NCI-H1436 (cell line): ENCODE measurements at regions not wholly inside any gene's neighbourhood (a gene's known extent, or its start where the extent isn't known, plus 50 kb on each side); places are given as distances from the start of the nearest gene placed in this dataset.
A peak's percentile ranks its signal among the peaks of the same experiment; 100 is the strongest.

ENCODE experiments used
- DNase-seq: peaks from one replicate; lab custom pipeline; 2025; lab: John Stamatoyannopoulos, UW

DNA sequence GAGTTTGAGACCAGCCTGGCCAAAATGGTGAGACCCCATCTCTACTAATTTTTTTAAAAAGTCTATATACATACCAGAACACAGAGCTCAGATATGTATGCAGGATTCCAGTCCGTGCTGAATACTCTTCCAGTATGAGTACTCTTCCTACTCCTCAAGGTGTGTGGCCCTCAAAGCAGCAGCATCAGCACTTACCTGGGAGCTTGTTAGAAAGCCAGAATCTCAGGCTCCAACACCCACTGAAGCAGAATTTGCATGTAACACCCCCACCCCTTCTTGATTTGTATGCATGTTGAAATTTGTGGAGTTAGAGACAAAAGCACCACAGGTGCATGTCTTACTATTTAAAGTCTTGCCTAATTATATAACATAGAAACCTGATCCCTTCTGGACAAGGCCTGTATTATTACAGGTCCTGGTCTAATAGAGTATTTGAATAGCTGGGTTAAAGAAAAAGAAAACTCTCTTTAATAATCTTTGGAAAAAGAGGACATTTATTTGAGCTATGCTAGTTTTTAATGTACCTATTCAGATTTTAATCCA lies 50.3 kb upstream of the NFE2L2 start:
- no peak for DNase-seq

DNA sequence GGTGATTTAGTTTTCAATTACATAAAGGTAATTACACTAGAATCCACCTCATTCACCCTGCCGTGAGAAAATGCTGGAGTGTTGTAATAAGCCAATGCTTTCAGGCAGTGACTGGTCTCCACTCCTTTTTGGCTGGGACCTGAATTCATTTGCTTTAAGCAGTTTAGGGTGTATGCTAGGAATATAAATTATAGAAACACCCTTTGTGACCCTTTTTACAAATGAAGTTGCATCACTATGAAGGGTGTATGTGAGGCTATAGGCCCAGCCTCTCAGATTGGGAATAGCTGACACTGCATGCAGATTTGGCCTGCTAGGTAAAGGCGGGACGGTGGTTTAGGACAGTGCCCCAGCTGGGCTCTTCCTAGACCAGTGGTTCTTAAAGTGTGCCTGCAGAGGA lies 50.8 kb upstream of the NFE2L2 start:
- DNase-seq = no peak

DNA sequence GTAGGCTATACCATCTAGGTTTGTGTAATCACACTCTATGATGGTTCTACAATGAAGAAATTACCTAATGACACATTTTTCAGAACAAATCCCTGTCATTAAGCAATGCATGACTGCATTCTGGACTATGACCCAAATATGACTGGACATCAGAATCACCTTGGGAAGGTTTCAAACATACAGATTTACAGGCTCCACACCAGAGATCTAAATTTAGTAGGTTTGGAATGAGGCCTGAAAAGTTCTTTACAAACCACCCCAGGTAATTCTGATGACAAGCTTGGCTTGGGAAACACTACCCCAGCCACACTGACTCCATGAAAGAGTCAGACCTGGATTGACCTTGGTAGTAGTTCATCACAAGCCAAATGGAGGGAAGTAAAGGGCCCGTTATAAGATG lies 52.2 kb upstream of the NFE2L2 start:
- DNase-seq = no peak

DNA sequence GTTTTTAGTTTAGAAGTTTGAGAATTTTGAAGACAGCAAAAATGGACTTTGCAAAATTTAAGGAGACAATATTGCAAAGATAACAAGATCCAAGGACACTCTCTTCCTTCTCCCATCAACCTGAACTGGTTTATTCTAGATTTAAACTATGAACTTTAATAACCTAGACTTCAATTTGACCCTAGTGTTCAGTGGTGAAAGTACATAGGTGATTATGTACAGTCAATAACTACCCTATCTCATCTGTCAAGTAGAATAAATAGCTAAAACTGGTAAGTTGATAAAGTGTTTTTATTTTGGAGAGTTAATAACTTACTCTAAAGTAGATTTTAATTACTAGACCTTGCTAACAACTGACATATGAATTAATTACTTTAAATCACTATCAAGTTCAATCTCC lies 52.9 kb upstream of the NFE2L2 start:
- DNase-seq = no peak

DNA sequence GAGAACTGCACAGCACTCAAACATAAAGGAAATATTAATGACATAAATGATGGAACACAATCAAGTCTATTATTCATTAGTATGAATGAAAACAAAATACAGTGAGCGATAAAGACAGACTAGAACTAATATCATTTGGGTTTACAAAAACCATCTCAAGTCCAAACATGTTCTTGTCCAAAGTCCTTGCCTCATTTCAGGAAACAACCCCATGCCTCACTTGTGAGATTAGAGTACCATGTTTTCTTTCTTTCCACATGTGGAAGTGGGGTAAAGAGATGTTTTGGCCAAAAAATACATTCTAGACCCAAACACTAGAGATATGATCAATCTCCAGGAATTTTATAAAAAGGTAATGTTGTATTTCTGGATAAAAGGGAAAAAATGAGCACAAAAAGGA lies 53.3 kb upstream of the NFE2L2 start:
- DNase-seq = no peak

DNA sequence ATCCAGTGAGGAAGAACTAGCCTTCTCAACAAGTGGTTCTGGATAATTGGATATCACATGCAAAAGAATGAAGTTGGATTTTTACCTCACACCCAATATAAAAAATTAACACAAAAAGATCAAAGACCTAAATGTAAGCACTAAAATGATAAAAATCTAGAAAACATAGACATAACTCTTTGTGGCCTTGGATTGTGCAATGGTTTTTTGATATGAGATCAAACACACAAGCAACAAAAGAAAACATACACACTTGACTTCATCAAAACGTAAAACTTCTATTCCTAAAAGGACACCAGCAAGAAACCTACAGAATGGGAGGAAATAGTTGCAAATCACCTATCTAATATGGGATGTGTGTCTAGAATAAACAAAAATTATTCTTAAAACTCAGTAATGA lies 54.1 kb upstream of the NFE2L2 start:
- DNase-seq = no peak

DNA sequence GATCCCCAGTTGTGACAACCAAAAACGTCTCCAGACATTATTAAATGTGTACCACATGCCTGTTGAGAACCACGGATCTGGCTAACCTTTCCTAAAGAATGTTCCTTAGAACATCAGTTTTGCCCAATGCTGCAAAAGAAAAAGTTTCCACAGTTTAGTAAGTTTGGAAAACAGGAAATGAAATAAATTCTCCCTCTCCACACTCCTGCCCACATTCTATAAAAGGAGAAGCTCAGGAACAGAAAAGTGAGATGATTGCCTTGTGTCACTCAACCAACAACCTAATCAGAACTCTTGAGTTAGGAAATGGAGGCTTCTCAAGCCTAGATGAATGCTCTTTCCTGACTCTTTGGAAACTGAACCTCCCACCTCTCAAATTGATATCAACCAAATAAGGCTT lies 56.1 kb upstream of the NFE2L2 start:
- DNase-seq = no peak

DNA sequence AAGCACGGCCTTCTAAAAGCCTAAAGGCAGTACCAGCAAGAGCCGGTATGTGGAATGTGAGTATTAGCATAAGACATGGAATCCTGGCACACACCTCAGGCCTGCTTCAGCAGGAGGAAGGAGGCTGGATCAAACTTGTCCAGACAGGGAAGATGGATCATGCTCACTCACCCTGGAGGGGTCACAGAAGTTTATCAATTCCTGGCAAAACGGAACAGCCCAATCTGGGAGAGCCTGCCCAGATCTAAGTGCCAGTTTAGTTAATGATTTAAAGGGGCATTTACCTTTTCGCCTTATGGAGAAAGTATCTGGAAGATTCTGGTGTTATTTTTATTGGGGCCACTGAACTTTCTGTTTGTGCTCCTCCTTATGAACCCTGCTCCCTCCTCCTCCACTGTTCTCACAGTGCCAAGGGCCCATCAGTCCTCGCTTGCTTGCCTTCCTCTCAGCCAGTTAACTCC lies 58.3 kb upstream of the NFE2L2 start:
- no peak for DNase-seq

DNA sequence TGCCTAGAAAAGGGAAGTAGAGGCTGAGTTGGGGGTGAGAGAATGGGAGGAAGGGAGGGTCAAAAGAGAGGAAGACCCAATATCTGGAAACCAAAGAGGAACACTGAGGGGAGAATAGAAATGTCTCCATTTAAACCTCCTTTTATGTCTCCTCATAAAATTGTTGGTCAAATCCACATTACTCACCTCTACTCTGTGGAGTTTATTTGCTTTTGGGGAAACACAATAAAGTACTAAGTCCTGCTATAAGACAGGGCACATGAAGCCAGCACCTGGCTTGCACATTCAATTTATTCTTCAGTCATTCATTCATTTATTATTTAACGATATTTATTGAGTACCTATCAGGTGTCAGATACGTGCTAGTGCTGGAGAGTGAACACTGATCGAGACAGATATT lies 60.3 kb upstream of the NFE2L2 start:
- DNase-seq = no peak

DNA sequence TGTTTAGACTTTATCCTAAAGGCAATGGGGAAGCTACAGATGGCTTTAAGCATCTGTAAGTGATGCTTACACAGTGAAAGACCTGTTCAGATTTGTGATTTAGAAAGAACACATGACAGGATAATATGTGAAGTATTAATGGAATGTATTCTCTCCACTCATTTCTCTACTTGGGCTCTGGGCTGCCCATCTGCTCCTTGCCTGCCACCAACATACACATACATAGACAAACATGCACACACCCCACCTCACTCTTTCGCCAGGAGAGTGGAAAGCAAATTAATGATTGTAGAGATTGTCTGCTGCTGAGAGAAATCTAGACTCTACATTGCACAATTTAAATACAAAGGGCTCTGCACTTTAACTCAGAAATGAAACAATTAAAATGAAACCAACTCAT lies 61.0 kb upstream of the NFE2L2 start:
- DNase-seq = no peak

DNA sequence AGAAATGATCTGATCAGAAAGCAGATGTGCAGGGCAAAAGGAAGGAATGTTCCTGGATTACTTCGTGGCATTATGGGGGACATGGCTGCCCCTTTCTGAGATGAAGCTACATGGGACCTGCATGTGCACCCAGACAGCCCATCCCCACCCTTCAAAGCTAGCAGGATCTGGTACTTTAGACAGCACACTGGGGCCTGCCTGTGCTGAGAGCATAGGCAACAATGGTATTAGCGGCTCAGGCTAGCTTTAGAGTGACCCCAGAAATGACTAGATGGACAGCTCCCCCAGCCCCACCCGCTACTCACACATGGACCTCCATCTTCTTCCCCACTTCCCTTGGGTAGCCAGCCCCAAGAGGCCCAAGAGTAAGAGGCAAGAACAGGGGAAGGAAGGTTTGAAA lies 61.5 kb upstream of the NFE2L2 start:
- no peak for DNase-seq

DNA sequence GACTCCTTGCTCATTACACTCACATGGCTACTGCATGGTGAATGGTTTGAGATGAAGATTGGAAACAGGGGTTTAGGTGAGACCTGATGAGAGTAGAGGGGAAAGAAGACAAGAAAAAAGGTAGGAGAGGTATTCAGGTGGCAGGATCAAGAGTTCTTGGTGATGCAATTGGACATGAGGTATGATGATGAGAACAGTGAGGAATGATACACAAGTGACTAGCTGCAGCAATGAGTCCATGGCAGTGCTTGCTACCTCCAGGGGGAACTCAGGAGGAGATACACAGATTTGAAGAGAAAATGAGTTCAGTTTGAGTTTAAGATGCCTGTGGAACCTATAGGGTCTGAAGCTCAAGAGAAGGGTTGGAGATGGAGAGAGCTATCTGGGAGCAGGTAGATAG lies 62.1 kb upstream of the NFE2L2 start:
- no peak for DNase-seq

DNA sequence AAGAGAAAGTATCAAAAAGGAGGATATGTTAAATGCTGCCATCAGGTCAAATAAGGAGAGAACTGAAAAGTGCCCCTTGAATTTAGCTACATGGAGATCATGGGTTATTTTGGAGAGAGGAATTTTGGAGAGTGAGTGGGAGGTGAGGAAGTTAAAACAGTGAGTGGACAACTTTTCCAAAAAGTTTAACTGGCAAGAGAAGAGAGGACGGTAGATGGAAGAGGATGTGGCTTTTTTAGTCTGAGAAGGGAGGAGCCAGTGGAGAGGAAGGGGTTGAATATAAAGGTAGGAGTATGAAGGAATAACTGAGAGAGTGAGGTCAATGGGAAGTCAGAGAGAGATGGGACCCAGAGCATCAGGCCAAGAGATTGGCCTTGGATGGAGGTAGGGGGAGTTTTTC lies 62.5 kb upstream of the NFE2L2 start:
- DNase-seq = no peak

DNA sequence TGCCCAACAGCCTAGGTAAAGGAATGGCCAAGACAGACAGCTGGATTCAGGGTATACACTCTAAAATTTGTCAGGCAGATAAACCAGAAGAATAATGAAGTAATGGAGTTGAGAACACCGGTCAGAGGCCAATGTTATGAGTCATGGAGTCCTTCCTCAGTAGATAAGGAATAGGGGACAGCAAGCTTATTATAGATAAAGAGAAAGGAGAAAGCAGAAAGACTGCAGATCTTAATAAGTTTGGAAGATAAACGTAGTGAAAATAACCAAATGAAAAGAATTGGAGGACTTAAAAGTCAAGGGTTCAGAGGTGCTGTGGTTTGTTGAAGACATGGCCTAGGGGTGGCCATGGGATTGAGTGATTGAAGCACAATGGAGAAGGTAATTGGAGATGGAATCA lies 63.5 kb upstream of the NFE2L2 start:
- no peak for DNase-seq

DNA sequence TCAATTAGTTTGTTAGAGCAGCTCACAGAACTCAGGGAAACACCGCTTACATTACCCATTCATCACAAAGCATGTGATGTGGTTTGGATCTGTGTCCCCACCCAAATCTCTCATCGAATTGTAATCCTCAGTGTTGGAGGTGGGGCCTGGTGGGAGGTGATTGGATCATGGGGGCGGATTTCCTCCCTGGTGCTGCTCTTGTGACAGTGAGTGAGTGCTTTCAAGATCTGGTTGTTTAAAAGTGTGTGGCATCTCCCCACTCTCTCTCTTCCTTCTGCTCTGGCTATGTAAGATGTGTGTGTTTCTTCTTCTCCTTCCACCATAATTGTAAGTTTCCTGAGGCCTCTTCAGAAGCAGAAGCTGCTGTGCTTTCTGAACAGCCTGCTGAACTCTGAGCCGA lies 63.5 kb upstream of the AGPS start:
- DNase-seq = no peak

DNA sequence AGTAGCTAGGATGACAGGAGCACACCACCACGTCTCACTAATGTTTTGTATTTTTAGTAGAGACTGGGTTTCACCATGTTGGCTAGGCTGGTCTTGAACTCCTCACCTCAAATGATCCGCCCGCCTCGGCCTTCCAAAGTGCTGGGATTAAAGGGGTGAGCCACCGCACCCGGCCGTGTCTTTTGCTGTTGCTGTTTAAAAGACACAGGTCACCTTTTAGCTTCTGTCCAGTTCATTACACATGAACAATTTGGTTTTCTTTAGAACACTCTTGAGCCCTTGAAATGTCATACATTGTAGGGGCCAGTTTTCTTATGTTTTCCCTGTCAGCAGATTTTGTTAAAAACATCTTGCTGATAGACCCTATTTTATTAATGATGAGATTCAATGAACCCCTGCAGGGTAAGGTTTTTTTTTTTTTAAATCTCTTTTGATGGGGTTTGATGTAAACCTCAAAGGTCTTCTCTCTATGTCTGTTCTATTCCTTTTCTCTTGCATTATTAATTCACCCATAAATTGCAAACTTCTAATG lies 61.0 kb upstream of the AGPS start:
- DNase-seq = no peak

DNA sequence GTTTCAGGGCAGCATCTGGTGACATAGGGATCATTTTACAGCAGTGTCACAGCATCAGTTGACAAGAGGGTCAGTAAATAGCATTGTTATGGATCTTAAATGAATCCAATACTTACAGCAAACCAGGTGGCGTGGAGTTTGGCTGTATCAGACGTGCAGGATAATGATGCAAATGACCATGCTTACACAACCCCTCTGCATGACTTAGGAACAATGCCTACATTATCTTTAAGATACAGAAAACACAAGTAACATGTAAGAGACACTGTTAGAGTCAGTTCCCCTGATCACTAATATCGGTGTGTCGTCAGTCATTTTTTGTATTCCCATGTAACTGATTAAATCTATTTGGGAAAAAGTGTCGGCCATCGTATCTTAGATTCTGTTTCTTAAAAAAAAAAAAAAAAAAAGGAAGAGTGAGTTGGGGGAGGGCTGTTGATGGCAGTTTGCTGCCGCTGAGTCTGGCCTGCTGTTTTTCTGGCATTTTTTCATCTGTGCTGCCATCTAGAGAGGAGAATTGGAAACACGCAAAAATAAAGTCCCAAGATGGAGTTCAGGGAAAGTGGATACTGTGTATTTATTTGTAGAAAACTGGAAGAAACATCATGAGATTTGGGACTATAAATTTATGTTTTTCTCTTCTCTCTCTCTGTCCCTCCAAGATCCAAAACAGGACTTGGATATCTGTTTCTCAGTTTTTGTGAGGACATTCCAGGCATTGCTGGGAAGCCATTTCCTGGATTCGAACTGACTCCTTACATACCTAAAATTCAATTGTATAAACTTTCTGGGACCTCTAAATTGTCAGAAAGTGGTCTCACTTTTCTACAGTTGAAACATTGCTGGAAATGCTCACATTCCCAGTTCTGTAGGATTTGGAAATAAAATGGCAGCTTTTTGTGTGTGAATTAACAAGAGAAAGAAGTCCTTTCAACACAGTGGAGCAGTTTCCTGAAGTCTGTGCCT lies 60.3 kb upstream of the AGPS start:
- DNase-seq = peak; percentile 36

DNA sequence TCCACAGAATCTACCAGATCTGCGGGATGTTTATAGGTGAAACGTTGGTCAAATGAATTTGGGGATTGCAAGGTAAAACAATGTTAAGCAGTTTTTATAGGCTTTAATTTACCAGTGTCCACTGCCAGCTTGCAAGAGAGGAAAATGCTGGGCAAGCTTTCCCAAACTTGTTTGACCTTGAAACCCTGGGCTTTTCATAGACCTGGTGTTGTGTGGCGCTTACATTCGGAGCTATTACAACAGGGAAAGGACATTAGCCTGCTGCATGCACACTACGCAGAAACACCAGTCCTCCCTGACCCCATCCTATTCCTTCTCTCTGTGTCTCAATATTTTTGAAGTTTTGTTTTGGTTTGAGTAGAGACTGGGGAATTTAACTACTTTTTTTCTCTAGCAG lies 59.6 kb upstream of the AGPS start:
- no peak for DNase-seq

DNA sequence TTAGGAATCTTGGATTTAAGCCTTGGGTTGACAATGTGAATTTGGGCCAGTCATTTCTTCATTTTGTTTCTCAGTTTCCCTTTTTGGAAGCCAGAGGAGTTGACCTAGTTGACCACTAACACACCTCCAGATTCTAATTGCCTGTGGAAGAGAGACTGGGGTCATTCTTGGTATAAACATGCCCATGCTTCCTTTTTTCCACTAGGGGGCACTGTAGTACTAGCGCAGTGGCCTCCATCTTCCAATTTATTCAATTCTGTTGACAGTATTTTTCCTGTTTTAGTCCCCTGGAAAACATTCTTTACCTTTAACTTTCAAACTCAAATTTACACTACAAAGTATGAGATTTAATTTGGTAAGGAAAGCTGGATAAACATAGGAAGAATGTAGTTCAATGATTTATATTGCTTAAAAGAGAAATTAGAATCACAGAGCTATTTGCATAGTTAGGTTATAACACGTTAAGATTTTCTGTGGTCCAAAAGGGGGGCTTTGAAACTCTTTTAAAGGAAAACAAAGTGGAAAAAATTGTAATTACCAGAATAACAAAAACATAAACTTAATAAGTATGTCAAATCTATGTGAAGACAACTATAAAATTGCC lies 57.5 kb upstream of the AGPS start:
- DNase-seq = peak; percentile 59

DNA sequence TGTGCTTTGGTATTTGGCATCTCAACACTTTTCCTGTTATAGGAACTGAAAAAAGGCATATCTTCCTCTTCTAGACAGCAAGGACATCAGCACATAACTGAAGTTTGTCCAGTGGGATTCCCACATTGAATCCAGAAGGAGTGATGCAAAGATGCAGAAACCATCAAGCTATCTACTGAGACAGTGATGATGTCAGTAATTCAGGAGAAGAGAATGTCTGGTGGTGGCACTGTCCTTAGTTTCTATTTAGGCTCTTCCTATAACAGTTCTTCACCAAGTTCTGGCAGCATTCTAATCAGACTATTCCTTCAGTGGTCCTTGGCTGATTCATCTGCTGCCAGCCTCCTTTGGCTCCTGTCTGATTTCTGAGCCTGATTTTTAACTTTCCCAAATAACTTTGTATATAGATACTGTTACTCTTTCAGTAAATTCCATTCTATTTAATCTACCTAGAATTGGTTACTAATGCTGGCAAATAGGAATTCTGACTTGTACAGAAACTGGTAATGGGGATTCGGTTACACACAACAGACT lies 56.6 kb upstream of the AGPS start:
- no peak for DNase-seq

DNA sequence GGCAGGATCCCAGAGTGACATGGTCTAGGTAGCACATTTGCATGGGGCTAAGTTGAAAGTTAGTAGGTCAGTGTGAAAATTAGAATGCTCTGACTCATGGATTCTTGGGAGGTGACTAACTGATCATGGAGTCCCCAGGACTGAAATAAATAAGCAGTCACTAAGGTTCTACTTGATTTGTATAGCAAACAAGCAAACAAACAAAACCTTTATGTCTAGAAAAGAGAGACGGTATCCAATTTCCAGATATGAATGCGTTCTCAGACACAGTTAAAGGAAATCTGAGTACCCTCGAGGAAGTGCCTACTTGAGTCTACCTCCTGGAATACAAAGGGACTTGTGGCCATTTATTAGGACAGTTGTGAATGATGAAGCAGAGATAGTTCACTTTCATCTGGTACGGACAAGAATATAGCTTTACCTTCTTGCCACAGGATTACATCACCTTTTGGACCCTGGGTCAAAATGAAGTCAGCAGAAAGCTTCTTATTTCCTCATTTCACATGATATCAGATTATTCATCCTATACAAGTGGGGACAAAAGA lies 54.3 kb upstream of the AGPS start:
- DNase-seq = peak; percentile 43

DNA sequence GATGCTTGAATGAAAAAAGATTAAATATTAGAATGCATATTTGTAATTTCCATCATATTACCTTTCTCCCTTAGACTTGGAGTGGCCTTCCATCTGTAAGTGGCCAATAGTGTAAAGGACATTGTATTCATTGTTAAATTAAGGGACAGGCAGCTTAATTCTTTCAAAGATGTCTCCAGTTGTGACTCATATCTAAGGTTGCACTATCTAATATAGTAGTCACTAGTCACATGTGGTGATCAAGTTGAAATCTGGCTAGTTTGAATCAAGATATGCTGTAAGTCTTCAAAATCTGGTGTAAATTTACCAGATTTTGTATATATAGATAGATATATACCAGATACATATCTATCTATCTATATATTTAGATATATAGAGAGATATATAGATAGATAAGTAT lies 52.4 kb upstream of the AGPS start:
- DNase-seq = no peak

DNA sequence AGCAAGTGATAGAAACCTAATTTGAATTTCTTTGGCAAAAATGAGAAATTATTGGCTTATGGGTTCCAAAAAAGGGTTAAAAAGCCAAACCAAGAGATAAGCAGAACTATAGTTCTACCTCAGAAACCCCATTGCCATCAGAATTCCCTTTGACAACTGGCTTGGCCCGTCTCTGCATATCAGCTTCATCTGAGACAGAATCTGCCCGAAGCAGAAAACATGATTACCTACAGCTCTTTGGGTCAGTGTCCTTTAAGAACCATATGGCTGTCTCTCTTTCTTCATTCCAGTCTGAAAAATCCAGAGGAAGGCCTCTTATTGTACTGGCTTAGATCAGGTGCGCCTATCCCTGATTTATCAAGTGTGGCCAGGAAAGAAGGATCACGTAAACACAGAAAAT lies 49.8 kb upstream of the AGPS start:
- DNase-seq = no peak
